Endothelial cell of hepatic sinusoid (primary cell): ENCODE measurements at regions not wholly inside any gene's neighbourhood (a gene's known extent, or its start where the extent isn't known, plus 50 kb on each side); places are given as distances from the start of the nearest gene placed in this dataset.

Source experiments
- in situ Hi-C: cut with HindIII; loops from 2 replicates; pipeline ENCODE4 v1.10.0; 2017; ENCODE audit warnings: low sequenced_read_pairs

GRCh38 chr7:153430931-153431330 is 621.3 kb upstream of the DPP6 start:
- in situ Hi-C loops = no loop called here

GRCh38 chr7:153432063-153432462 is 620.1 kb upstream of the DPP6 start:
- in situ Hi-C loops = no loop called here

- in situ Hi-C loops = no loop called here
These were observed 619.0 kb upstream of the DPP6 start for GRCh38 chr7:153433223-153433622.

- in situ Hi-C loops = no loop called here
These were observed 611.5 kb upstream of the DPP6 start for GRCh38 chr7:153440715-153441114.

- in situ Hi-C loops = no loop called here
These were observed 609.0 kb upstream of the DPP6 start for GRCh38 chr7:153443032-153443701.

- in situ Hi-C loops = no loop called here
These were observed 607.6 kb upstream of the DPP6 start for GRCh38 chr7:153444641-153445040.

GRCh38 chr7:153445641-153446040 is 606.6 kb upstream of the DPP6 start:
- in situ Hi-C loops = no loop called here

GRCh38 chr7:153446490-153446889 is 605.7 kb upstream of the DPP6 start:
- in situ Hi-C loops = no loop called here

- in situ Hi-C loops = no loop called here
These were observed 605.2 kb upstream of the DPP6 start for GRCh38 chr7:153447011-153447410.

- in situ Hi-C loops = no loop called here
These were observed 599.5 kb upstream of the DPP6 start for GRCh38 chr7:153452661-153453060.

GRCh38 chr7:153454306-153454705 is 597.9 kb upstream of the DPP6 start:
- in situ Hi-C loops = no loop called here

GRCh38 chr7:153457746-153458145 is 594.5 kb upstream of the DPP6 start:
- in situ Hi-C loops = no loop called here

GRCh38 chr7:153470004-153470671 is 582.1 kb upstream of the DPP6 start:
- in situ Hi-C loops = no loop called here

- in situ Hi-C loops = no loop called here
These were observed 579.7 kb upstream of the DPP6 start for GRCh38 chr7:153472516-153472915.

- in situ Hi-C loops = no loop called here
These were observed 579.0 kb upstream of the DPP6 start for GRCh38 chr7:153473185-153473584.

GRCh38 chr7:153475239-153475638 is 577.0 kb upstream of the DPP6 start:
- in situ Hi-C loops = no loop called here

- in situ Hi-C loops = no loop called here
These were observed 576.0 kb upstream of the DPP6 start for GRCh38 chr7:153476166-153476565.

GRCh38 chr7:153496257-153496656 is 555.9 kb upstream of the DPP6 start:
- in situ Hi-C loops = no loop called here

GRCh38 chr7:153503093-153503492 is 549.1 kb upstream of the DPP6 start:
- in situ Hi-C loops = loop anchor here (5.0 kb wide), 1 partner anchor 49 kb away; no protein-coding TSS in a partner anchor

- in situ Hi-C loops = loop anchor here (5.0 kb wide), 1 partner anchor 48 kb away; no protein-coding TSS in a partner anchor
These were observed 547.7 kb upstream of the DPP6 start for GRCh38 chr7:153504288-153505075.

GRCh38 chr7:153507885-153508284 is 544.3 kb upstream of the DPP6 start:
- in situ Hi-C loops = no loop called here

- in situ Hi-C loops = no loop called here
These were observed 542.4 kb upstream of the DPP6 start for GRCh38 chr7:153509768-153510167.
